GM19240 (cell line): ENCODE measurements at regions not wholly inside any gene's neighbourhood (a gene's known extent, or its start where the extent isn't known, plus 50 kb on each side); places are given as distances from the start of the nearest gene placed in this dataset.

Experiments
- DNase-seq: peaks from one replicate; pipeline ENCODE4 v3.0.0; 2011; ENCODE audit warnings: low spot score; ENCODE audit not compliant: insufficient read length

GRCh38 chr3:5069627-5070026 is 52.5 kb upstream of the ARL8B start:
- DNase-seq, result no peak

DNA sequence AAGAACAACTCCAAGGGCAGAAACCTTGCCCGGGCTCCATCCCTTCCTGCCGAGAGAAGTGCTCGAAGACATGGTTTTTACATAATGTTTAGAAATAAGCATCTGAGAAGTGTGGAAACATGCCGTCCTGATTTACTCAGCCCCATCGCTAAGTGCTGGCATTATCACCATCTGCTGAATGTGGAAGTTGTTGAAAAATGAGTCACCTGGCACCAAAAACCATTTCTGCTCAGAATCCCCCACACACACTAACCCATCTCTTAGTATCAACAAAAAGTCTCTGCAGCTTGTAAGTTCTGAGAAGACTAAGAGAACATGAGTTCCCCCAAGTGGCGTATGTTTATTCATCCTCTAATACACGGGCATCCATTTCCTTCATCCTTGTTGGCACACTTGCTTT is 51.0 kb upstream of the ARL8B start:
- DNase-seq, result no peak

GRCh38 chr3:5072100-5072816 is 49.8 kb upstream of the ARL8B start:
- no peak for DNase-seq
